Fibroblast of villous mesenchyme (primary cell): ENCODE measurements at regions not wholly inside any gene's neighbourhood (a gene's known extent, or its start where the extent isn't known, plus 50 kb on each side); places are given as distances from the start of the nearest gene placed in this dataset.
A peak's percentile ranks its signal among the peaks of the same experiment; 100 is the strongest.

ENCODE experiments used
- DNase-seq: peaks from one replicate; pipeline ENCODE4 v3.0.0-alpha.2; 2010; ENCODE audit warnings: low read depth
- H3K4me3 ChIP-seq: 2 replicates; pipeline ENCODE4 v1.5.1; 2011; ENCODE audit warnings: low read depth, mild to moderate bottlenecking, low read length
- CTCF ChIP-seq: IDR thresholded peaks from 2 replicates; pipeline ENCODE4 v1.5.1; 2012; ENCODE audit warnings: low read depth, mild to moderate bottlenecking, low read length; ENCODE audit not compliant: insufficient read depth

- peak; percentile 89 for TF ChIP-seq CTCF
- H3K4me3 ChIP-seq = no peak overlapping the region
- DNase-seq = peak; percentile 85
Measured at GRCh38 chr15:38002883-38003477, 68.5 kb downstream of the TMCO5A start.

- no peak for TF ChIP-seq CTCF
- no peak overlapping the region for H3K4me3 ChIP-seq
- no peak for DNase-seq
Measured at GRCh38 chr15:38004218-38004861, 69.9 kb downstream of the TMCO5A start.

- no peak for TF ChIP-seq CTCF
- no peak for DNase-seq
- H3K4me3 ChIP-seq = no peak overlapping the region
Measured at GRCh38 chr15:38005953-38006808, 71.7 kb downstream of the TMCO5A start.

- no peak overlapping the region for H3K4me3 ChIP-seq
- TF ChIP-seq CTCF = peak; percentile 30
- DNase-seq = peak; percentile 42
Measured at GRCh38 chr15:38010395-38010794, 76.0 kb downstream of the TMCO5A start.

- H3K4me3 ChIP-seq = no peak overlapping the region
- TF ChIP-seq CTCF = no peak
- DNase-seq = no peak
Measured at GRCh38 chr15:38012894-38013293, 78.5 kb downstream of the TMCO5A start.

GRCh38 chr15:38017721-38018120 is 83.3 kb downstream of the TMCO5A start:
- no peak for TF ChIP-seq CTCF
- no peak overlapping the region for H3K4me3 ChIP-seq

More at GRCh38 chr15:38017721-38018120, 83.3 kb downstream of the TMCO5A start:
- no peak for DNase-seq
